NCI-H1092 (cell line): ENCODE measurements at regions not wholly inside any gene's neighbourhood (a gene's known extent, or its start where the extent isn't known, plus 50 kb on each side); places are given as distances from the start of the nearest gene placed in this dataset.
A peak's percentile ranks its signal among the peaks of the same experiment; 100 is the strongest.
"Not testable (repeated sequence)": the region's sequence is repeated elsewhere in the genome, so short reads cannot be mapped to it uniquely, and the experiment has no call there.

Experiments used
- DNase-seq: peaks from one replicate; lab custom pipeline; 2025; lab: John Stamatoyannopoulos, UW

- no peak for DNase-seq
These were observed 121.6 kb upstream of the PPP1R26 start for GRCh38 chr9:135357863-135358551.

- DNase-seq: no peak
These were observed 121.0 kb upstream of the PPP1R26 start for GRCh38 chr9:135358552-135358940.

- DNase-seq: no peak
These were observed 119.8 kb upstream of the PPP1R26 start for GRCh38 chr9:135359764-135360163.

- no peak for DNase-seq
These were observed 119.0 kb upstream of the PPP1R26 start for GRCh38 chr9:135360617-135361016.

GRCh38 chr9:135361668-135362067 is 117.9 kb upstream of the PPP1R26 start:
- DNase-seq: not testable (repeated sequence)

- peak; percentile 34 for DNase-seq
These were observed 116.0 kb upstream of the PPP1R26 start for GRCh38 chr9:135363596-135363995.

- no peak for DNase-seq
These were observed 114.4 kb upstream of the PPP1R26 start for GRCh38 chr9:135365013-135365768.

- DNase-seq: no peak
These were observed 113.5 kb upstream of the PPP1R26 start for GRCh38 chr9:135366104-135366503.

- no peak for DNase-seq
These were observed 110.1 kb upstream of the PPP1R26 start for GRCh38 chr9:135369412-135369990.

GRCh38 chr9:135370411-135371375 is 108.9 kb upstream of the PPP1R26 start:
- peak; percentile 35 for DNase-seq

GRCh38 chr9:135371535-135371934 is 108.0 kb upstream of the PPP1R26 start:
- no peak for DNase-seq

GRCh38 chr9:135372036-135372435 is 107.5 kb upstream of the PPP1R26 start:
- DNase-seq: no peak

- no peak for DNase-seq
These were observed 107.0 kb upstream of the PPP1R26 start for GRCh38 chr9:135372501-135373008.

- DNase-seq: no peak
These were observed 106.4 kb upstream of the PPP1R26 start for GRCh38 chr9:135373151-135373685.

GRCh38 chr9:135373820-135374219 is 105.8 kb upstream of the PPP1R26 start:
- DNase-seq: no peak

- no peak for DNase-seq
These were observed 105.0 kb upstream of the PPP1R26 start for GRCh38 chr9:135374591-135374990.

- DNase-seq: no peak
These were observed 104.6 kb upstream of the PPP1R26 start for GRCh38 chr9:135375001-135375400.

- DNase-seq: peak; percentile 46
These were observed 102.9 kb upstream of the PPP1R26 start for GRCh38 chr9:135376511-135377265.

- no peak for DNase-seq
These were observed 102.2 kb upstream of the PPP1R26 start for GRCh38 chr9:135377431-135377830.

GRCh38 chr9:135378751-135379150 is 100.8 kb upstream of the PPP1R26 start:
- no peak for DNase-seq
